GM20000 (cell line): ENCODE measurements at regions not wholly inside any gene's neighbourhood (a gene's known extent, or its start where the extent isn't known, plus 50 kb on each side); places are given as distances from the start of the nearest gene placed in this dataset.

Experiments
- DNase-seq: peaks from one replicate; pipeline ENCODE4 v3.0.0; 2012; ENCODE audit warnings: low spot score
- CTCF ChIP-seq: IDR thresholded peaks from 2 replicates; pipeline ENCODE4 v1.5.1; 2012; ENCODE audit warnings: mild to moderate bottlenecking, control low read depth; ENCODE audit errors: extremely low read depth, missing control alignments

DNA sequence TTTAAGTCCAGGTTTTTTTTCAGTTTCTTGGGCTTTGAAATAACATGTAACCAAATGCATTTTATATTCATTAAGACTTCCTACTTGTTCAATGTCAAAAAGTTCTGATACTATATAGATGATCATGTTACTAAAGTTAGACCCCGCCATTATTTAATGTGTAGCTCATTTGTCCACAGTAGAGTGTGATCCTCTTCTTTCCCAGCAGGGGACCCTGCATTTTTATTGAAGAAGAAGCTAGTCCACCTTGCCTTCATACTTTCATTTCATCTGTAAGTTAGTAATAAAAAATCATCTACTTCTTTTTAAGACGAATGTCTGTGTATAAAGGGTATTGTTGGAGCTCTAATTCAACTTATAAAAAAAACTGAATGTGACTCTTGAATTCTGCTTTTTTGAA lies 404.6 kb downstream of the SI start:
- no peak for TF ChIP-seq CTCF
- DNase-seq, result no peak

DNA sequence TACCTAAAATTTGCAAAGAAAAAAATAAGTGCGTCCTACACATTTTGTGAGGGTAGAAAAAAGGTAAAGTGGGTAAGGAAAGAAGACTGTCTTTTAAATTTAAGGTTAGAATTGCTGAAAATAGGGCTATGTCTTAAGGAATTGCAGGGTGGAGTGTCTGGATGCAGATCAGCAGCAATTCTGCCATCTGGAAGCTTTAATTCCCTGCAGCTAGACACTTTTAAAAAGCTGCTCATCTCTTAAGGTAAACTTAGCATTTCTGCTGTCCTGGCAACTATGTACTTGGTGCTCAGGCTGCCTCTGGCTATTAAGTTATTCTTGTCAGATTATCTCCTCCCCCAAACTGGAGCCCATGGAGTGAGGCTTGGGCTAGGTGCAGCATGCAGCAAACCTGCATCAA lies 420.2 kb downstream of the SI start:
- DNase-seq, result no peak
- no peak for TF ChIP-seq CTCF

DNA sequence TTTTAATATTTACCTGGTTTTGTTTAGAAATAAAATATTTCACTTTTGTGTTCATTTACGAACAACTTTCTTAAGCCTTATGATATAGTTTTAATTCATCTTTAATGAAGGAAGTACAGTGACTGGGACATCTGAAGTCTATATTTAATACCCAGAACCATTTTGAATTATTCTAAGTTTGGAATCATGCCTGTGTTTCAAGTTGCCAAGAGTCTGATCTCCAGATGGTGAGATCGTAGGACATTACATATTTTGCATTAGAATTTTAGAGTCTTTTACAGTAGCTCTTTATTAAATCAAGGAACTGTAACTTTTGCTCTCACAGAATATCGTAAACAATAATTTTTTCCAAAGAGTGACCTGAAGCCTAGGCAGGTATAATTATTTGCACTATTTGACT lies 420.7 kb downstream of the SI start:
- TF ChIP-seq CTCF, result no peak
- DNase-seq, result no peak

DNA sequence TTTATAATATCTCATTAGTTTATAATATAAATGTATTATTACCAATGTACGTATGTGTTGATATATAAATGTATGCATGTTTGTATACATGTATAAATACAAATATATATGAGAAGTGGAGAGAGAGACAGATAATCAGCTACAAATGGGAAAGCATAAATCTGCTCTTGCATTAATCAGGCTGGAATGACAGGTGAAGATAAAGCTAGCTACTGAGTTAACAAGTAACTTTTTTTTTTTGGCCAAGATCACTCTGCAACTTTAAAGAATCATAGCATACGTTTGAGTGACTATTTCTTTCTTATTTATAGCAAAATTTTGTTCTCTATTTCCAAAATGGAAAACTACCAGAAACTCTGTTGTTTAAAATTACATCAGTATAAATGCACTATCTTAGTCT lies 422.8 kb downstream of the SI start:
- no peak for DNase-seq
- no peak for TF ChIP-seq CTCF

- no peak for TF ChIP-seq CTCF
- DNase-seq, result no peak
Observed at GRCh38 chr3:164641071-164641470, 437.2 kb downstream of the SI start.

- no peak for DNase-seq
- no peak for TF ChIP-seq CTCF
Observed at GRCh38 chr3:164640591-164640990, 437.7 kb downstream of the SI start.

- no peak for DNase-seq
Observed at GRCh38 chr3:164620956-164621355, 457.3 kb downstream of the SI start.

More at GRCh38 chr3:164620956-164621355, 457.3 kb downstream of the SI start:
- TF ChIP-seq CTCF, result no peak
